Spleen (tissue), 7 donors: ENCODE measurements at regions not wholly inside any gene's neighbourhood (a gene's known extent, or its start where the extent isn't known, plus 50 kb on each side); places are given as distances from the start of the nearest gene placed in this dataset.

Source experiments
- CTCF ChIP-seq, 11 experiments: fragments of 200-600 bp in 7 of 11; fragments of 450-650 bp in 4 of 11; sonication (generic) in 4 of 11; IDR thresholded peaks in 8 of 11; conservative IDR thresholded peaks in 3 of 11; 1 replicate in 7 of 11; 2 replicates in 4 of 11; pipeline versions ENCODE4 v1.4.0 to v1.8.0; 2016 to 2021; ENCODE audit warnings: antibody characterized with exemption in 11 of 11, inconsistent platforms in 4 of 11, mild to moderate bottlenecking in 1 of 11
- POLR2A ChIP-seq, 3 donors: fragments of 450-650 bp; IDR thresholded peaks; one replicate each; pipeline ENCODE4 v1.5.1; 2017; ENCODE audit warnings: antibody characterized with exemption in 3 of 3, mild to moderate bottlenecking in 1 of 3
- donor health status: DM: no; HTN: no; CAD: no; lungs with moderate emphysema.
- donor health status: DM: no; HTN: no; CAD: no.
- donor health status: DM: no; HTN: no; CAD: no.

- TF ChIP-seq POLR2A (IDR thresholded peaks at IDR 0.05) (no peak), CTCF (IDR thresholded peaks at IDR 0.05 in 8 of 11, conservative IDR thresholded peaks at IDR 0.05 in 3 of 11) (no peak)
Observed at GRCh38 chr5:56607074-56607473, 208.3 kb upstream of the MAP3K1 start.
